Thymus (tissue), 11 donors: ENCODE measurements at regions not wholly inside any gene's neighbourhood (a gene's known extent, or its start where the extent isn't known, plus 50 kb on each side); places are given as distances from the start of the nearest gene placed in this dataset.

Experiments used
- DNase-seq, 9 donors: peaks; one replicate each; pipeline ENCODE4 v3.0.0-alpha.2; 2013; ENCODE audit warnings: low spot score in 9 of 9, low read depth in 6 of 9, missing footprints in 1 of 9
- H3K27ac ChIP-seq, 2 donors: one replicate each; pipeline ENCODE4 v1.5.1; 2013; ENCODE audit warnings: control low read depth in 1 of 2, low read depth in 1 of 2, low read length in 1 of 2, mild to moderate bottlenecking in 1 of 2, moderate library complexity in 1 of 2
- H3K27me3 ChIP-seq, 2 donors: one replicate each; pipeline ENCODE4 v1.5.1; 2013; ENCODE audit warnings: low read length in 1 of 2; ENCODE audit not compliant: control insufficient read depth in 2 of 2, insufficient read depth in 1 of 2
- H3K36me3 ChIP-seq, 2 donors: one replicate each; pipeline ENCODE4 v1.5.1; 2013; ENCODE audit warnings: low read length in 1 of 2, mild to moderate bottlenecking in 1 of 2, moderate library complexity in 1 of 2; ENCODE audit not compliant: control insufficient read depth in 2 of 2, insufficient read depth in 2 of 2
- H3K4me1 ChIP-seq, 2 donors: one replicate each; pipeline ENCODE4 v1.5.1; 2013; ENCODE audit warnings: low read length in 2 of 2; ENCODE audit not compliant: control insufficient read depth in 2 of 2, insufficient read depth in 2 of 2
- H3K4me3 ChIP-seq, 2 donors: one replicate each; pipeline ENCODE4 v1.5.1; 2013; ENCODE audit warnings: low read length in 2 of 2, control low read depth in 1 of 2, mild to moderate bottlenecking in 1 of 2
- H3K9me3 ChIP-seq, 2 donors: one replicate each; pipeline ENCODE4 v1.5.1; 2013; ENCODE audit warnings: low read length in 1 of 2, mild to moderate bottlenecking in 1 of 2; ENCODE audit not compliant: control insufficient read depth in 2 of 2, insufficient read depth in 1 of 2
- WGBS: extraction: QIAGEN DNeasy Blood & Tissue Kit; methylation state at CpG from one replicate; pipeline ENCODE4 v1.1.7; 2013; 5-methylcytosine and 5-hydroxymethylcytosine counted together
- donor health status: healthy.

GRCh38 chr1:73953586-73953985 lies 244.4 kb downstream of the LRRIQ3 start:
- no peak for DNase-seq
- H3K4me3 ChIP-seq: no peak overlapping the region
- no peaks in the 10 kb centered on the region for H3K4me1 ChIP-seq
- no peak overlapping the region for H3K27ac ChIP-seq
- WGBS: 92% methylated on average over 4 of the region's 4 CpGs
- no peaks in the 10 kb centered on the region for H3K27me3 ChIP-seq
- H3K9me3 ChIP-seq: no peaks in the 10 kb centered on the region
- H3K36me3 ChIP-seq: no peaks in the 10 kb centered on the region

DNA sequence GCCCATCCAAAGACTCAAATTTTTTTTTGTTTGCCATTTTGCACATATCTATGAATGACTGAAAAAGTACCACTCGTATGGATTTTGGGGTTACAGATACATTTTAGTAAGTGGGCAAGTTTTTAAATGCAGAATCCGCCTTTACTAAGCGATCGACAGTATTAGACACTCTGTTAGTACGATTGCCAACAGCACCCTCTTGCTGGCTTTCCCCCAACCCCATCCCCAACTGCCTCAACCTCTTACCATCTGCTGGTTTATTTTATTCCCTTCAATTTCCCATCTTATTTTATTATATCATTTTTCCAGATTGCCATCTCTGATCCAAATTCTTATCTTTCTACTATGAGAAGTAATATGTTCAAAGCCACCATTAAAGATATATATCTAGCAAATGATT lies 244.8 kb downstream of the LRRIQ3 start:
- no peak overlapping the region for H3K27ac ChIP-seq
- H3K9me3 ChIP-seq: no peaks in the 10 kb centered on the region
- WGBS: 95% methylated on average over 5 of the region's 5 CpGs
- H3K36me3 ChIP-seq: no peaks in the 10 kb centered on the region
- DNase-seq: no peak
- H3K4me1 ChIP-seq: no peaks in the 10 kb centered on the region
- H3K27me3 ChIP-seq: no peaks in the 10 kb centered on the region
- H3K4me3 ChIP-seq: no peak overlapping the region

DNA sequence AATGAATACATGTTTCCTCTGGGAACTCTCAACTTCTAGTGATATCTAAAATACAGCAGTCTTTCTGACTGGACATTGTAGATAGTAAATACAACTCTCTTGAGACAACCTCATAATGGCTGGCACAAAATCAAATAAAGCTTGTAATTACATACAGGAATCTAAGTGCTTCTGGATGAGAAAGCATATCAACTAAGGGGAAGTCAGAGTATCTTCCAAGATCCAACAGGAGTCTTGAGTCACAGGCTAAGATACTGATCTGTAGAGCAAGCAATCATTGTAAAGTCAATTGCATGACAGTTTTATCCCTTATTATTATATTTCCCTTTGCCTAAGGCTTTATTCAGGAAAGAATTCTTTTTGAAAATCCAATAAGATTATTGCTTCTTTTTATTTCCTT lies 249.9 kb downstream of the LRRIQ3 start:
- Histone ChIP-seq H3K4me1 (no peaks in the 10 kb centered on the region), H3K4me3 (no peak overlapping the region), H3K27me3 (no peaks in the 10 kb centered on the region), H3K36me3 (no peaks in the 10 kb centered on the region), H3K27ac (no peak overlapping the region), H3K9me3 (no peaks in the 10 kb centered on the region)
- no peak for DNase-seq

DNA sequence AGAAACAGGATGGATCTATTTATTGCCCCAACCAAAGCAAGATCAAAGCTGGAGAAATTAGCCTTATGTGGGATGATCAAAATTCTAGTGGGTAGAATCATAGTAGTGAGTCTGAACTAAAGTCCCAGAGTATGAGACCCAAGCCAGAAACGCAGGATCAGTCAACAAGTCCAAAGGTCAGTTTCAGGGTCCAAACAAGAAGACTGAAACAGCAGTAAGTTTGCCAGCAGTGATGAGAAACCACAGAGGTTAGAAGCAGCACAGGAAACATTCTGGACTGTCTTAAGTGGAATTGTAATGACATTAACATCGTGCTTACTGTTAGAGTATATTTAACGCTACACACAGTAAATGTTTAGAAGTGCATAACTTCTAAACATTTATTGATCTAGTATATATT lies 251.0 kb downstream of the LRRIQ3 start:
- Histone ChIP-seq H3K4me1 (no peaks in the 10 kb centered on the region), H3K4me3 (no peak overlapping the region), H3K27ac (no peak overlapping the region), H3K27me3 (no peaks in the 10 kb centered on the region), H3K9me3 (no peaks in the 10 kb centered on the region), H3K36me3 (no peaks in the 10 kb centered on the region)
- no peak for DNase-seq
- 96% methylated on average over 3 of the region's 3 CpGs for WGBS

DNA sequence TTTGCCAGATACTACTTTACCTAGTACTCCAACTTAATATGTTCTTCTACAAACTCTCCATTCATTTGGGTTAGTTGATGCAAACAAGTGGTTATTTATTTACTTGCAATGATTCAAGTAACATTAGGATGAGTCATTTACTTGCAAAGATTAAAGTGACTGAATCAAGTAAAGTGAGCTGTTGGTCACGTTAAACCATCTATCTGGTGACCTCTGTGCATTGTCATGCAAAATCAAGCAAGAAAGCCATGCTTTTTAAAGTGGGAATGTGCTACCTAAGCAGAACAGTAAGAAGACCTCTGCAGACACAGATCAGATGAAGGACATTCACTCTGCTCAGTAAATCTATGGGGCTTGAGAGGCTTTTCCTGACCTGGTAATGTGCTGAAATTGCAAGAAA lies 254.7 kb downstream of the LRRIQ3 start:
- H3K4me1 ChIP-seq: no peaks in the 10 kb centered on the region
- H3K27me3 ChIP-seq: no peaks in the 10 kb centered on the region
- WGBS: 15% methylated on average over 1 of the region's 1 CpG
- no peak overlapping the region for H3K4me3 ChIP-seq
- H3K9me3 ChIP-seq: no peaks in the 10 kb centered on the region
- no peak for DNase-seq
- H3K27ac ChIP-seq: no peak overlapping the region
- no peaks in the 10 kb centered on the region for H3K36me3 ChIP-seq

DNA sequence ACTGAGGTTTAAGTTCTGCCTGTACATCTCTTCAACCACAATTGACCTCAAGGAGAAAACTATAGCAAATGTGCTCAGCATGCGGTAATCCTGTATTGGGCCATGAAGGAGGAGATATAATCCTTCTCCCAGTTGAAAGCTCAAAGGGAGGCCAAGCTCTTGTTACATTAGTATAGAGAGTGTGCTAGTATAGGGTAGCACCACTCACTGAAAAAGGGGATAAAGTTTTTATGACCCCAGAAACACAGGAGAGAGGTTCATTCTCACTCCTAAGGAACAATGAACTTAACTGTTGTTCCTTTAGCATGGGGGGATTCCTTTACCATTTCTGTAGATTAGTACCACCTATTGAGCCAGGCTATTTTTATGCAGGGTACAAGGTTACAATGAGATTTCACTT lies 267.7 kb downstream of the LRRIQ3 start:
- 95% methylated on average over 1 of the region's 1 CpG for WGBS
- no peaks in the 10 kb centered on the region for H3K36me3 ChIP-seq
- H3K9me3 ChIP-seq: no peaks in the 10 kb centered on the region
- H3K27ac ChIP-seq: no peak overlapping the region
- H3K4me1 ChIP-seq: no peaks in the 10 kb centered on the region
- no peaks in the 10 kb centered on the region for H3K27me3 ChIP-seq
- no peak overlapping the region for H3K4me3 ChIP-seq
- no peak for DNase-seq

- no peaks in the 10 kb centered on the region for H3K4me1 ChIP-seq
Measured at GRCh38 chr1:73914951-73915350, 283.0 kb downstream of the LRRIQ3 start.

GRCh38 chr1:73913025-73913424 lies 285.0 kb downstream of the LRRIQ3 start:
- Histone ChIP-seq H3K9me3 (no peaks in the 10 kb centered on the region), H3K4me3 (no peak overlapping the region), H3K27ac (no peak overlapping the region), H3K27me3 (no peaks in the 10 kb centered on the region), H3K4me1 (no peaks in the 10 kb centered on the region), H3K36me3 (no peaks in the 10 kb centered on the region)
- no peak for DNase-seq

More at GRCh38 chr1:73914951-73915350, 283.0 kb downstream of the LRRIQ3 start:
- Histone ChIP-seq H3K4me3 (no peak overlapping the region), H3K9me3 (no peaks in the 10 kb centered on the region), H3K27me3 (no peaks in the 10 kb centered on the region), H3K36me3 (no peaks in the 10 kb centered on the region), H3K27ac (no peak overlapping the region)
- no peak for DNase-seq
- WGBS: 79% methylated on average over 3 of the region's 3 CpGs

DNA sequence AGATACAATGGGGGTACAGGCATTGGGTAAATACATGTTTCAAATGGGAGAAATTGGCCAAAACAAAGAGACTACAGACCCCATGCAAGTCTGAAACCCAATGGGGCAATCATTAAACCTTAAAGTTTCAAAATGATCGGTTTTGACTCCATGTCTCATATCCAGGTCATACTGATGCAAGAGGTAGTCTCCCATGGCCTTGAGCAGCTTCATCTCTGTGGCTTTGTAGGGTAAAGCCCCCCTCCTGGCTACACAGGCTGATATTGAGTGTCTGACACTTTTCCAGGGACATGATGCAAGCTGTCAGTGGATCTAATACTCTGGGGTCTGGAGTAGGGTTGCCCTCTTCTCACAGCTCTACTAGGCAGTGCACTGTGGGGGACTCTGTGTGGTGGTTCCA lies 286.1 kb downstream of the LRRIQ3 start:
- Histone ChIP-seq H3K9me3 (no peaks in the 10 kb centered on the region), H3K4me3 (no peak overlapping the region), H3K4me1 (no peaks in the 10 kb centered on the region), H3K36me3 (no peaks in the 10 kb centered on the region), H3K27ac (no peak overlapping the region), H3K27me3 (no peaks in the 10 kb centered on the region)
- WGBS: 92% methylated on average over 1 of the region's 1 CpG
- DNase-seq: no peak

DNA sequence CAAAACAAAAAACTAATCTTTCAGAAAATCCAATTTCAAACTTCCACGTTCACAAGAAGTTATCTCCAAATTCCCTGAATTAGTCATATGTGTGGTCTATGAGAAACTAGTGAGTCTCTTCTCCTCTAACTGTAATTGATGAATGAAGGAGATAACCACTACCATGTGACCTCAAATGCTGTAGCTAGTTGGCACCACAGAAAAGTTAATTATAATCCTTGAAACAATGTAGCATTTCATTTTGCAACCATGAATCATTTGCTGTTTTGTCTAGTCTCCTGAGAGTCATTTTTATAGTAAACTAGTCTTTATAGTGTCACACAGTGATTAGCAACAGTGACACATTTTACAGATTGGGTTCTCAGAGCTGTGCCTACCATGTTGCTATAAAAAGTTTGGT lies 287.5 kb downstream of the LRRIQ3 start:
- no peak overlapping the region for H3K4me3 ChIP-seq
- 91% methylated on average over 1 of the region's 1 CpG for WGBS
- no peaks in the 10 kb centered on the region for H3K36me3 ChIP-seq
- no peaks in the 10 kb centered on the region for H3K27me3 ChIP-seq
- H3K27ac ChIP-seq: no peak overlapping the region
- no peaks in the 10 kb centered on the region for H3K9me3 ChIP-seq
- DNase-seq: no peak
- H3K4me1 ChIP-seq: no peaks in the 10 kb centered on the region
